TTC549 (cell line): ENCODE measurements at regions not wholly inside any gene's neighbourhood (a gene's known extent, or its start where the extent isn't known, plus 50 kb on each side); places are given as distances from the start of the nearest gene placed in this dataset.
A peak's percentile ranks its signal among the peaks of the same experiment; 100 is the strongest.

Experiments used
- FAIRE-seq: peaks from 2 replicates; lab custom pipeline; 2012; peaks lifted over from hg19 to GRCh38; lab: Jason Lieb, UNC

- no peak for FAIRE-seq
These were observed 165.3 kb downstream of the GASK1B start for GRCh38 chr4:158007566-158007965.

- no peak for FAIRE-seq
These were observed 165.8 kb downstream of the GASK1B start for GRCh38 chr4:158006990-158007389.

GRCh38 chr4:158005021-158005420 lies 167.8 kb downstream of the GASK1B start:
- FAIRE-seq = peak; percentile 97

GRCh38 chr4:158004101-158004500 lies 168.7 kb downstream of the GASK1B start:
- FAIRE-seq = no peak

- FAIRE-seq = no peak
These were observed 169.6 kb downstream of the GASK1B start for GRCh38 chr4:158003212-158003611.

GRCh38 chr4:158002173-158002572 lies 170.7 kb downstream of the GASK1B start:
- FAIRE-seq = no peak

- FAIRE-seq = no peak
These were observed 171.1 kb downstream of the GASK1B start for GRCh38 chr4:158001756-158002155.

GRCh38 chr4:157999723-158000122 lies 173.1 kb downstream of the GASK1B start:
- FAIRE-seq = peak; percentile 64

GRCh38 chr4:157997296-157997695 lies 175.5 kb downstream of the GASK1B start:
- no peak for FAIRE-seq

GRCh38 chr4:157996061-157997028 lies 176.5 kb downstream of the GASK1B start:
- peak; percentile 95 for FAIRE-seq

GRCh38 chr4:157994863-157995262 lies 178.0 kb downstream of the GASK1B start:
- FAIRE-seq = peak; percentile 99

- no peak for FAIRE-seq
These were observed 179.6 kb downstream of the GASK1B start for GRCh38 chr4:157992948-157993839.

GRCh38 chr4:157992038-157992705 lies 180.7 kb downstream of the GASK1B start:
- FAIRE-seq = peak; percentile 98

GRCh38 chr4:157988641-157989040 lies 184.2 kb downstream of the GASK1B start:
- no peak for FAIRE-seq

GRCh38 chr4:157984285-157984911 lies 188.4 kb downstream of the GASK1B start:
- FAIRE-seq = no peak

- FAIRE-seq = no peak
These were observed 189.5 kb downstream of the GASK1B start for GRCh38 chr4:157983300-157983699.

GRCh38 chr4:157980158-157980557 lies 192.7 kb downstream of the GASK1B start:
- FAIRE-seq = no peak

GRCh38 chr4:157978680-157979361 lies 194.0 kb downstream of the GASK1B start:
- FAIRE-seq = peak; percentile 96

- FAIRE-seq = no peak
These were observed 195.7 kb downstream of the GASK1B start for GRCh38 chr4:157977086-157977485.

- no peak for FAIRE-seq
These were observed 199.5 kb downstream of the GASK1B start for GRCh38 chr4:157973297-157973696.

- FAIRE-seq = no peak
These were observed 208.4 kb downstream of the GASK1B start for GRCh38 chr4:157964463-157964862.
